ENCODE measurements at regions not wholly inside any gene's neighbourhood (a gene's known extent, or its start where the extent isn't known, plus 50 kb on each side); places are given as distances from the start of the nearest gene placed in this dataset.
A peak's percentile ranks its signal among the peaks of the same experiment; 100 is the strongest.

- 0 out of 2 replicates have a peak, but pooled peaks have one; percentile 39 for TF ChIP-seq KDM4B (CRISPR knock-in tag; IDR thresholded peaks at IDR 0.05)
- TF ChIP-seq, protein P1, sequence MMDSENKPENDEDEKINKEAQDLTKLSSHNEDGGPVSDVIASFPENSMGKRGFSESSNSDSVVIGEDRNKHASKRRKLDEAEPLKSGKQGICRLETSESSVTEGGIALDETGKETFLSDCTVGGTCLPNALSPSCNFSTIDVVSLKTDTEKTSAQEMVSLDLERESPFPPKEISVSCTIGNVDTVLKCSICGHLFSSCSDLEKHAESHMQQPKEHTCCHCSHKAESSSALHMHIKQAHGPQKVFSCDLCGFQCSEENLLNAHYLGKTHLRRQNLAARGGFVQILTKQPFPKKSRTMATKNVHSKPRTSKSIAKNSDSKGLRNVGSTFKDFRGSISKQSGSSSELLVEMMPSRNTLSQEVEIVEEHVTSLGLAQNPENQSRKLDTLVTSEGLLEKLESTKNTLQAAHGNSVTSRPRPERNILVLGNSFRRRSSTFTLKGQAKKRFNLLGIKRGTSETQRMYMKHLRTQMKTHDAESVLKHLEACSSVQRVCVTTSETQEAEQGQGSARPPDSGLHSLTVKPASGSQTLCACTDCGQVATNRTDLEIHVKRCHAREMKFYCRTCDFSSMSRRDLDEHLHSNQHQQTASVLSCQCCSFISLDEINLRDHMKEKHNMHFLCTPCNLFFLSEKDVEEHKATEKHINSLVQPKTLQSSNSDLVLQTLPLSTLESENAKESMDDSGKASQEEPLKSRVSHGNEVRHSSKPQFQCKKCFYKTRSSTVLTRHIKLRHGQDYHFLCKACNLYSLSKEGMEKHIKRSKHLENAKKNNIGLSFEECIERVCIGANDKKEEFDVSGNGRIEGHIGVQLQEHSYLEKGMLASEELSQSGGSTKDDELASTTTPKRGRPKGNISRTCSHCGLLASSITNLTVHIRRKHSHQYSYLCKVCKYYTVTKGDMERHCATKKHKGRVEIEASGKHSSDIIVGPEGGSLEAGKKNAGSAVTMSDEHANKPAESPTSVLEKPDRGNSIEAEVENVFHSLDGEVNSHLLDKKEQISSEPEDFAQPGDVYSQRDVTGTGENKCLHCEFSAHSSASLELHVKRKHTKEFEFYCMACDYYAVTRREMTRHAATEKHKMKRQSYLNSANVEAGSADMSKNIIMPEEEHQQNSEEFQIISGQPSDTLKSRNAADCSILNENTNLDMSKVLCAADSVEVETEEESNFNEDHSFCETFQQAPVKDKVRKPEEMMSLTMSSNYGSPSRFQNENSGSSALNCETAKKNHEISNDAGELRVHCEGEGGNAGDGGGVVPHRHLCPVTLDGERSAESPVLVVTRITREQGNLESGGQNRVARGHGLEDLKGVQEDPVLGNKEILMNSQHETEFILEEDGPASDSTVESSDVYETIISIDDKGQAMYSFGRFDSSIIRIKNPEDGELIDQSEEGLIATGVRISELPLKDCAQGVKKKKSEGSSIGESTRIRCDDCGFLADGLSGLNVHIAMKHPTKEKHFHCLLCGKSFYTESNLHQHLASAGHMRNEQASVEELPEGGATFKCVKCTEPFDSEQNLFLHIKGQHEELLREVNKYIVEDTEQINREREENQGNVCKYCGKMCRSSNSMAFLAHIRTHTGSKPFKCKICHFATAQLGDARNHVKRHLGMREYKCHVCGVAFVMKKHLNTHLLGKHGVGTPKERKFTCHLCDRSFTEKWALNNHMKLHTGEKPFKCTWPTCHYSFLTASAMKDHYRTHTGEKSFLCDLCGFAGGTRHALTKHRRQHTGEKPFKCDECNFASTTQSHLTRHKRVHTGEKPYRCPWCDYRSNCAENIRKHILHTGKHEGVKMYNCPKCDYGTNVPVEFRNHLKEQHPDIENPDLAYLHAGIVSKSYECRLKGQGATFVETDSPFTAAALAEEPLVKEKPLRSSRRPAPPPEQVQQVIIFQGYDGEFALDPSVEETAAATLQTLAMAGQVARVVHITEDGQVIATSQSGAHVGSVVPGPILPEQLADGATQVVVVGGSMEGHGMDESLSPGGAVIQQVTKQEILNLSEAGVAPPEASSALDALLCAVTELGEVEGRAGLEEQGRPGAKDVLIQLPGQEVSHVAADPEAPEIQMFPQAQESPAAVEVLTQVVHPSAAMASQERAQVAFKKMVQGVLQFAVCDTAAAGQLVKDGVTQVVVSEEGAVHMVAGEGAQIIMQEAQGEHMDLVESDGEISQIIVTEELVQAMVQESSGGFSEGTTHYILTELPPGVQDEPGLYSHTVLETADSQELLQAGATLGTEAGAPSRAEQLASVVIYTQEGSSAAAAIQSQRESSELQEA (CRISPR knock-in tag; IDR thresholded peaks at IDR 0.05; ENCODE audit: not compliant biosample characterization) = no peak
- peak; percentile 78; the same call in 1 of the 2 replicates for TF ChIP-seq MXD3 (CRISPR knock-in tag; IDR thresholded peaks at IDR 0.05)
- peak; percentile 72 for TF ChIP-seq ZFX (CRISPR knock-in tag; IDR thresholded peaks at IDR 0.05; ENCODE audit: low read depth)
- TF ChIP-seq ZNF260 (CRISPR knock-in tag; IDR thresholded peaks at IDR 0.05; ENCODE audit: borderline replicate concordance, low read depth) = no peak
- no peak; the same call in 1 of the 2 replicates for TF ChIP-seq PPARG (CRISPR knock-in tag; conservative IDR thresholded peaks at IDR 0.05)
- TF ChIP-seq SMARCC2 (IDR thresholded peaks at IDR 0.05) = no peak
- TF ChIP-seq PRPF4 (IDR thresholded peaks at IDR 0.05; ENCODE audit: low read depth, low read length, poor library complexity, severe bottlenecking) = no peak
- TF ChIP-seq KLF6 (CRISPR knock-in tag; IDR thresholded peaks at IDR 0.05) = peak; percentile 96; the same call in 1 of the 2 replicates
- no peak for TF ChIP-seq ZBTB1 (CRISPR knock-in tag; IDR thresholded peaks at IDR 0.05; ENCODE audit: borderline replicate concordance)
- peak; percentile 61; the same call in 1 of the 2 replicates for TF ChIP-seq NFKBIZ (CRISPR knock-in tag; IDR thresholded peaks at IDR 0.05)
- no peak; the same call in 1 of the 2 replicates for TF ChIP-seq ZNF644 (CRISPR knock-in tag; IDR thresholded peaks at IDR 0.05; ENCODE audit: low read depth)
- peak; percentile 70 for TF ChIP-seq ZFY (CRISPR knock-in tag; IDR thresholded peaks at IDR 0.05)
- TF ChIP-seq HIVEP1 (CRISPR knock-in tag; IDR thresholded peaks at IDR 0.05) = peak; percentile 45; the same call in 1 of the 2 replicates
- no peak for TF ChIP-seq PRDM15 (CRISPR knock-in tag; IDR thresholded peaks at IDR 0.05)
- no peak; the same call in 1 of the 2 replicates for TF ChIP-seq ZNF598 (CRISPR knock-in tag; IDR thresholded peaks at IDR 0.05; ENCODE audit: borderline replicate concordance)
- no peak for TF ChIP-seq JUND (CRISPR knock-in tag; IDR thresholded peaks at IDR 0.05)
Observed at GRCh38 chr6:43926634-43927531, 156.9 kb downstream of the VEGFA start (continued).
